Activated CD8-positive, alpha-beta T cell treated with anti-CD3 and anti-CD28 coated beads, Interleukin-2, amount 10 ng/mL, durations not matched to agents 7 days and 5 days (primary cell): ENCODE measurements at regions not wholly inside any gene's neighbourhood (a gene's known extent, or its start where the extent isn't known, plus 50 kb on each side); places are given as distances from the start of the nearest gene placed in this dataset.
A peak's percentile ranks its signal among the peaks of the same experiment; 100 is the strongest.
"Not testable (repeated sequence)": the region's sequence is repeated elsewhere in the genome, so short reads cannot be mapped to it uniquely, and the experiment has no call there.

ENCODE experiments used
- ATAC-seq: fragments of 150-1000 bp; cut with Tn5 transposase; one replicate; pipeline ENCODE4 v1.10.0; 2021; ENCODE audit warnings: moderate library complexity
- CTCF ChIA-PET: fragments of 350-600 bp; sonication (Branson Sonifier 250); formaldehyde crosslinking; loops from one replicate; lab custom pipeline; 2021; ENCODE audit warnings: antibody characterized with exemption; lab: Charles Lee
- POLR2A ChIA-PET: fragments of 350-600 bp; sonication (Branson Sonifier 250); formaldehyde crosslinking; loops from one replicate; lab custom pipeline; 2021; ENCODE audit warnings: antibody characterized with exemption; lab: Charles Lee
- DNase-seq: peaks from one replicate; pipeline ENCODE4 v3.0.0-alpha.2; 2020
- H3K27ac Mint-ChIP-seq: one replicate; pipeline ENCODE4 v1.8.0; 2021; ENCODE audit warnings: mild to moderate bottlenecking, mixed read lengths
- H3K27me3 Mint-ChIP-seq: one replicate; pipeline ENCODE4 v1.8.0; 2021; ENCODE audit warnings: low read depth, mixed read lengths
- H3K36me3 Mint-ChIP-seq: one replicate; pipeline ENCODE4 v1.8.0; 2021; ENCODE audit warnings: low read depth, mixed read lengths
- H3K4me1 Mint-ChIP-seq: one replicate; pipeline ENCODE4 v1.8.0; 2021; ENCODE audit warnings: low read depth, mixed read lengths
- H3K4me3 Mint-ChIP-seq: one replicate; pipeline ENCODE4 v1.8.0; 2021; ENCODE audit warnings: mild to moderate bottlenecking, mixed read lengths
- H3K9me3 Mint-ChIP-seq: one replicate; pipeline ENCODE4 v1.8.0; 2022; ENCODE audit warnings: mixed read lengths; ENCODE audit not compliant: insufficient read depth

- peak overlapping the region; percentile 94 for H3K4me3 Mint-ChIP-seq
- H3K4me1 Mint-ChIP-seq = peaks cover 56% of the 10 kb centered on the region
- H3K36me3 Mint-ChIP-seq = peaks cover 28% of the 10 kb centered on the region
- peaks cover 14% of the 10 kb centered on the region for H3K9me3 Mint-ChIP-seq
- POLR2A ChIA-PET = interaction anchor here (0.7 to 2.1 kb wide), 7 partner anchors 8 to 65 kb away, joined by 3 to 7 read pairs (median 4); no protein-coding TSS in a partner anchor
- ATAC-seq = peak; percentile 92
- CTCF ChIA-PET = interaction anchor here (0.8 to 2.2 kb wide), 7 partner anchors 10 to 60 kb away, joined by 3 to 6 read pairs (median 4); no protein-coding TSS in a partner anchor
- H3K27me3 Mint-ChIP-seq = no peaks in the 10 kb centered on the region
- peak overlapping the region; percentile 94 for H3K27ac Mint-ChIP-seq
- peak; percentile 92 for DNase-seq
These were observed 334.4 kb downstream of the SRGAP2C start for GRCh38 chr1:121519042-121519755.

GRCh38 chr1:121519756-121520286 lies 335.0 kb downstream of the SRGAP2C start:
- Mint-ChIP-seq H3K4me1 (peaks cover 52% of the 10 kb centered on the region), H3K4me3 (peak overlapping the region; percentile 94), H3K27ac (peak overlapping the region; percentile 94), H3K36me3 (peaks cover 26% of the 10 kb centered on the region)
- not testable (repeated sequence) for DNase-seq, H3K27me3 Mint-ChIP-seq, H3K9me3 Mint-ChIP-seq, ATAC-seq
- ChIA-PET POLR2A (interaction anchor here (0.7 to 2.1 kb wide), 7 partner anchors 9 to 65 kb away, joined by 3 to 7 read pairs (median 4); no protein-coding TSS in a partner anchor), CTCF (interaction anchor here (0.8 to 2.2 kb wide), 6 partner anchors 10 to 61 kb away, joined by 3 to 6 read pairs (median 4); no protein-coding TSS in a partner anchor)

GRCh38 chr1:121522061-121522759 lies 337.4 kb downstream of the SRGAP2C start:
- no peak for DNase-seq
- Mint-ChIP-seq H3K4me3 (no peak overlapping the region), H3K4me1 (peaks cover 31% of the 10 kb centered on the region), H3K27me3 (no peaks in the 10 kb centered on the region), H3K36me3 (peaks cover 15% of the 10 kb centered on the region), H3K27ac (no peak overlapping the region), H3K9me3 (no peaks in the 10 kb centered on the region)
- ATAC-seq = no peak
- POLR2A ChIA-PET = no interaction called here
- CTCF ChIA-PET = no interaction called here

GRCh38 chr1:121523112-121523511 lies 338.3 kb downstream of the SRGAP2C start:
- H3K9me3 Mint-ChIP-seq, H3K4me3 Mint-ChIP-seq, CTCF ChIA-PET, ATAC-seq, H3K27me3 Mint-ChIP-seq, POLR2A ChIA-PET, H3K27ac Mint-ChIP-seq, DNase-seq: not testable (repeated sequence)
- H3K36me3 Mint-ChIP-seq = peaks cover 13% of the 10 kb centered on the region
- peaks cover 22% of the 10 kb centered on the region for H3K4me1 Mint-ChIP-seq

GRCh38 chr1:121525355-121525754 lies 340.6 kb downstream of the SRGAP2C start:
- no peak for ATAC-seq
- ChIA-PET CTCF (no interaction called here), POLR2A (no interaction called here)
- no peaks in the 10 kb centered on the region for H3K27me3 Mint-ChIP-seq
- DNase-seq = no peak
- H3K4me1 Mint-ChIP-seq = peaks cover 19% of the 10 kb centered on the region
- H3K9me3 Mint-ChIP-seq = no peaks in the 10 kb centered on the region
- no peak overlapping the region for H3K4me3 Mint-ChIP-seq
- H3K36me3 Mint-ChIP-seq = peaks cover 8% of the 10 kb centered on the region
- H3K27ac Mint-ChIP-seq = no peak overlapping the region

- H3K4me1 Mint-ChIP-seq = peaks cover 14% of the 10 kb centered on the region
- not testable (repeated sequence) for H3K27me3 Mint-ChIP-seq, H3K9me3 Mint-ChIP-seq, ATAC-seq, H3K4me3 Mint-ChIP-seq, DNase-seq, H3K27ac Mint-ChIP-seq, H3K36me3 Mint-ChIP-seq
- CTCF ChIA-PET = interaction anchor here (1.0 to 1.6 kb wide), 3 partner anchors 8 to 11 kb away, joined by 3 to 5 read pairs (median 3); no protein-coding TSS in a partner anchor
- POLR2A ChIA-PET = interaction anchor here (1.1 kb wide), 1 partner anchor 9 kb away, joined by 4 read pairs; no protein-coding TSS in a partner anchor
These were observed 344.2 kb downstream of the SRGAP2C start for GRCh38 chr1:121528958-121529357.

GRCh38 chr1:121530026-121530425 lies 345.3 kb downstream of the SRGAP2C start:
- POLR2A ChIA-PET, H3K27ac Mint-ChIP-seq: not testable (repeated sequence)
- CTCF ChIA-PET = interaction anchor here (1.0 to 1.6 kb wide), 3 partner anchors 9 to 12 kb away, joined by 3 to 5 read pairs (median 3); no protein-coding TSS in a partner anchor

GRCh38 chr1:121531747-121532146 lies 347.0 kb downstream of the SRGAP2C start:
- ATAC-seq, H3K27ac Mint-ChIP-seq, H3K9me3 Mint-ChIP-seq, CTCF ChIA-PET, H3K36me3 Mint-ChIP-seq, POLR2A ChIA-PET, DNase-seq, H3K27me3 Mint-ChIP-seq, H3K4me3 Mint-ChIP-seq: not testable (repeated sequence)
- peaks cover 14% of the 10 kb centered on the region for H3K4me1 Mint-ChIP-seq

More at GRCh38 chr1:121530026-121530425, 345.3 kb downstream of the SRGAP2C start:
- peaks cover 14% of the 10 kb centered on the region for H3K4me1 Mint-ChIP-seq
- DNase-seq, ATAC-seq, H3K27me3 Mint-ChIP-seq, H3K4me3 Mint-ChIP-seq, H3K9me3 Mint-ChIP-seq, H3K36me3 Mint-ChIP-seq: not testable (repeated sequence)

GRCh38 chr1:121538148-121538547 lies 353.4 kb downstream of the SRGAP2C start:
- H3K9me3 Mint-ChIP-seq, H3K4me1 Mint-ChIP-seq, H3K36me3 Mint-ChIP-seq, H3K27ac Mint-ChIP-seq, H3K4me3 Mint-ChIP-seq, H3K27me3 Mint-ChIP-seq, POLR2A ChIA-PET, ATAC-seq, DNase-seq: not testable (repeated sequence)
- CTCF ChIA-PET = interaction anchor here (1.0 kb wide), 1 partner anchor 18 kb away, joined by 3 read pairs; no protein-coding TSS in a partner anchor

GRCh38 chr1:121538943-121539575 lies 354.3 kb downstream of the SRGAP2C start:
- no peaks in the 10 kb centered on the region for H3K27me3 Mint-ChIP-seq
- no peak overlapping the region for H3K4me3 Mint-ChIP-seq
- no peaks in the 10 kb centered on the region for H3K9me3 Mint-ChIP-seq
- DNase-seq (no peak), ATAC-seq (no peak)
- no peak overlapping the region for H3K27ac Mint-ChIP-seq
- POLR2A ChIA-PET = no interaction called here
- CTCF ChIA-PET = no interaction called here
- H3K36me3 Mint-ChIP-seq = peaks cover 6% of the 10 kb centered on the region
- H3K4me1 Mint-ChIP-seq = no peaks in the 10 kb centered on the region

GRCh38 chr1:121543988-121544387 lies 359.2 kb downstream of the SRGAP2C start:
- H3K9me3 Mint-ChIP-seq, DNase-seq, H3K4me1 Mint-ChIP-seq, H3K36me3 Mint-ChIP-seq, H3K27me3 Mint-ChIP-seq, POLR2A ChIA-PET, H3K4me3 Mint-ChIP-seq, CTCF ChIA-PET, H3K27ac Mint-ChIP-seq, ATAC-seq: not testable (repeated sequence)
